ENCODE measurements at regions not wholly inside any gene's neighbourhood (a gene's known extent, or its start where the extent isn't known, plus 50 kb on each side); places are given as distances from the start of the nearest gene placed in this dataset.

GRCh38 chr2:171225302-171225980, 64.7 kb upstream of the TLK1 start:
- no peak for DNase-seq

GRCh38 chr2:171217330-171217729, 56.6 kb upstream of the TLK1 start:
- DNase-seq: no peak

GRCh38 chr2:171216631-171217030, 55.9 kb upstream of the TLK1 start:
- no peak for DNase-seq

GRCh38 chr2:171214093-171214492, 53.4 kb upstream of the TLK1 start:
- no peak for DNase-seq

GRCh38 chr2:171210864-171211431, 50.3 kb upstream of the TLK1 start:
- peak; percentile 21 to 30 for DNase-seq
